Lung (tissue), 11 donors: ENCODE measurements at regions not wholly inside any gene's neighbourhood (a gene's known extent, or its start where the extent isn't known, plus 50 kb on each side); places are given as distances from the start of the nearest gene placed in this dataset.

Experiments
- ATAC-seq: fragments of 200-7000 bp; cut with Tn5 transposase; one replicate; pipeline ENCODE4 v1.9.1; 2020; ENCODE audit warnings: moderate number of reproducible peaks; ENCODE audit not compliant: insufficient read depth, low FRiP score
- DNase-seq, 3 donors: peaks; one replicate each; pipeline ENCODE4 v3.0.0-alpha.2; 2013 to 2017
- H3K27ac ChIP-seq, 2 donors: one replicate each; pipeline ENCODE4 v1.5.1; 2013; ENCODE audit warnings: mild to moderate bottlenecking in 2 of 2, moderate library complexity in 2 of 2, control low read depth in 1 of 2, inconsistent platforms in 1 of 2, low read depth in 1 of 2, low read length in 1 of 2
- H3K27me3 ChIP-seq, 3 donors: one replicate each; pipeline ENCODE4 v1.5.1; 2013; ENCODE audit warnings: low read length in 2 of 3; ENCODE audit not compliant: control insufficient read depth in 3 of 3, insufficient read depth in 3 of 3
- H3K36me3 ChIP-seq, 4 donors: one replicate each; pipeline ENCODE4 v1.5.1; 2013; ENCODE audit warnings: low read length in 4 of 4, mild to moderate bottlenecking in 1 of 4, moderate library complexity in 1 of 4; ENCODE audit not compliant: control insufficient read depth in 4 of 4, insufficient read depth in 4 of 4
- H3K4me1 ChIP-seq, 5 donors: one replicate each; pipeline ENCODE4 v1.5.1; 2013; ENCODE audit warnings: low read length in 5 of 5, mild to moderate bottlenecking in 2 of 5, moderate library complexity in 1 of 5; ENCODE audit not compliant: control insufficient read depth in 5 of 5, insufficient read depth in 5 of 5
- H3K4me3 ChIP-seq: one replicate; pipeline ENCODE4 v1.5.1; 2013; ENCODE audit warnings: mild to moderate bottlenecking, control low read depth, moderate library complexity
- H3K9ac ChIP-seq, 2 donors: one replicate each; pipeline ENCODE4 v1.5.1; 2013; ENCODE audit warnings: low read length in 2 of 2, control low read depth in 1 of 2; ENCODE audit not compliant: insufficient read depth in 1 of 2
- H3K9me3 ChIP-seq, 4 donors: one replicate each; pipeline ENCODE4 v1.5.1; 2013; ENCODE audit warnings: low read length in 3 of 4, mild to moderate bottlenecking in 1 of 4, moderate library complexity in 1 of 4; ENCODE audit not compliant: control insufficient read depth in 4 of 4, insufficient read depth in 3 of 4
- CTCF ChIP-seq: IDR thresholded peaks from 2 replicates; pipeline ENCODE4 v1.5.1; 2012; ENCODE audit warnings: mild to moderate bottlenecking; ENCODE audit errors: control extremely low read depth, extremely low read depth
- WGBS, 2 donors: extraction: QIAGEN DNeasy Blood & Tissue Kit; methylation state at CpG; one replicate each; pipeline ENCODE4 v1.1.7; 2013; 5-methylcytosine and 5-hydroxymethylcytosine counted together
- donor health status: control.
- donor health status: control.
- donor health status: Bipolar disorder and iron deficiency.
- donor health status: healthy.
- donor health status: DM: yes; HTN: yes; CAD: no.

GRCh38 chr10:120369856-120370276, 87.2 kb upstream of the PLPP4 start:
- 54 to 70% methylated on average over 2 of the region's 2 CpGs for WGBS, 2 donors
- DNase-seq (no peak), ATAC-seq (no peak)
- Histone ChIP-seq H3K4me3 (no peak overlapping the region), H3K27me3 (peaks cover 0 to 4% (median 0%) of the 10 kb centered on the region in 3 donors), H3K9me3 (no peaks in the 10 kb centered on the region), H3K4me1 (no peaks in the 10 kb centered on the region), H3K36me3 (no peaks in the 10 kb centered on the region), H3K9ac (no peak overlapping the region), H3K27ac (no peak overlapping the region)
- TF ChIP-seq CTCF = no peak

- no peaks in the 10 kb centered on the region for H3K9me3 ChIP-seq
- H3K27me3 ChIP-seq = peaks cover 0 to 4% (median 0%) of the 10 kb centered on the region in 3 donors
- H3K4me1 ChIP-seq = no peaks in the 10 kb centered on the region
- WGBS, 2 donors = 83 to 91% methylated on average over 4 of the region's 4 CpGs
- H3K36me3 ChIP-seq = no peaks in the 10 kb centered on the region
- DNase-seq = no peak
- TF ChIP-seq CTCF = no peak
- no peak overlapping the region for H3K9ac ChIP-seq
- H3K27ac ChIP-seq = no peak overlapping the region
- no peak for ATAC-seq
- no peak overlapping the region for H3K4me3 ChIP-seq
Observed at GRCh38 chr10:120371856-120372255, 85.2 kb upstream of the PLPP4 start.

- 68 to 78% methylated on average over 4 of the region's 4 CpGs for WGBS, 2 donors
- DNase-seq = no peak
- Histone ChIP-seq H3K9ac (no peak overlapping the region), H3K4me3 (no peak overlapping the region), H3K27me3 (peaks cover 0 to 4% (median 0%) of the 10 kb centered on the region in 3 donors), H3K9me3 (no peaks in the 10 kb centered on the region), H3K4me1 (no peaks in the 10 kb centered on the region), H3K36me3 (no peaks in the 10 kb centered on the region), H3K27ac (no peak overlapping the region)
- no peak for TF ChIP-seq CTCF
- ATAC-seq = no peak
Observed at GRCh38 chr10:120372917-120373316, 84.1 kb upstream of the PLPP4 start.

GRCh38 chr10:120375666-120376065, 81.4 kb upstream of the PLPP4 start:
- H3K9me3 ChIP-seq = peaks cover 0 to 8% (median 0%) of the 10 kb centered on the region in 4 donors

More at GRCh38 chr10:120375666-120376065, 81.4 kb upstream of the PLPP4 start:
- ATAC-seq (no peak), DNase-seq (no peak)
- no peaks in the 10 kb centered on the region for H3K27me3 ChIP-seq
- H3K4me1 ChIP-seq = no peaks in the 10 kb centered on the region
- WGBS, 2 donors = 60 to 74% methylated on average over 4 of the region's 4 CpGs
- no peak overlapping the region for H3K9ac ChIP-seq
- H3K4me3 ChIP-seq = no peak overlapping the region
- H3K36me3 ChIP-seq = no peaks in the 10 kb centered on the region
- TF ChIP-seq CTCF = no peak
- H3K27ac ChIP-seq = no peak overlapping the region
